Natural killer cell (primary cell): ENCODE measurements at regions not wholly inside any gene's neighbourhood (a gene's known extent, or its start where the extent isn't known, plus 50 kb on each side); places are given as distances from the start of the nearest gene placed in this dataset.

Source experiments
- ATAC-seq, 3 donors: fragments of 150-1000 bp in 2 of 3; fragments of 200-7000 bp in 1 of 3; cut with Tn5 transposase; 1 replicate in 1 of 3; 2 replicates in 2 of 3; pipeline ENCODE4 v1.10.0; 2021; ENCODE audit warnings: mild to moderate bottlenecking in 2 of 3, moderate library complexity in 2 of 3
- DNase-seq, 2 donors: peaks; one replicate each; pipeline versions ENCODE4 v3.0.0 to v3.0.0-alpha.2; 2013 to 2021; ENCODE audit warnings: mixed read lengths in 1 of 2
- H3K27ac ChIP-seq: one replicate; pipeline ENCODE4 v1.5.1; 2013; ENCODE audit warnings: mild to moderate bottlenecking, low read length
- H3K27me3 ChIP-seq: one replicate; pipeline ENCODE4 v1.6.1; 2013; ENCODE audit warnings: low read length; ENCODE audit not compliant: control insufficient read depth, insufficient read depth
- H3K36me3 ChIP-seq: one replicate; pipeline ENCODE4 v1.6.1; 2013; ENCODE audit warnings: low read length; ENCODE audit not compliant: control insufficient read depth, insufficient read depth
- H3K4me1 ChIP-seq: one replicate; pipeline ENCODE4 v1.6.1; 2013; ENCODE audit warnings: low read length; ENCODE audit not compliant: control insufficient read depth, insufficient read depth
- H3K4me3 ChIP-seq: one replicate; pipeline ENCODE4 v1.5.1; 2013; ENCODE audit warnings: low read length
- H3K9me3 ChIP-seq: one replicate; pipeline ENCODE4 v1.6.1; 2013; ENCODE audit warnings: low read length; ENCODE audit not compliant: control insufficient read depth, insufficient read depth
- H3K27ac Mint-ChIP-seq, 2 donors: one replicate each; pipeline ENCODE4 v1.8.0; 2022; ENCODE audit warnings: mild to moderate bottlenecking in 2 of 2, mixed read lengths in 2 of 2, moderate library complexity in 1 of 2
- H3K27me3 Mint-ChIP-seq, 2 donors: one replicate each; pipeline ENCODE4 v1.8.0; 2022; ENCODE audit warnings: low read depth in 2 of 2, mixed read lengths in 2 of 2
- H3K36me3 Mint-ChIP-seq: one replicate; pipeline ENCODE4 v1.8.0; 2022; ENCODE audit warnings: mixed read lengths
- H3K4me1 Mint-ChIP-seq, 2 donors: one replicate each; pipeline ENCODE4 v1.8.0; 2022; ENCODE audit warnings: mixed read lengths in 2 of 2
- H3K4me3 Mint-ChIP-seq: one replicate; pipeline ENCODE4 v1.8.0; 2022; ENCODE audit warnings: mild to moderate bottlenecking, moderate library complexity, mixed read lengths
- H3K9me3 Mint-ChIP-seq, 2 donors: one replicate each; pipeline ENCODE4 v1.8.0; 2022; ENCODE audit warnings: mixed read lengths in 2 of 2
- CTCF ChIP-seq: fragments of 200-600 bp; IDR thresholded peaks from one replicate; pipeline ENCODE4 v1.8.0; 2022; ENCODE audit warnings: antibody characterized with exemption
- WGBS: methylation state at CpG from one replicate; pipeline ENCODE4 v1.1.7; 2013; ENCODE audit warnings: missing lambda C conversion rate; ENCODE audit not compliant: insufficient coverage; 5-methylcytosine and 5-hydroxymethylcytosine counted together
- intact Hi-C: fragments of 100-400 bp; cut with micrococcal nuclease; formaldehyde crosslinking; loops from one replicate; pipeline ENCODE4 v1.14.2; 2022

- H3K36me3 Mint-ChIP-seq: no peaks in the 10 kb centered on the region
- no peak overlapping the region for H3K27ac Mint-ChIP-seq
- no peak overlapping the region for H3K27ac ChIP-seq
- TF ChIP-seq CTCF: no peak
- no peaks in the 10 kb centered on the region for H3K36me3 ChIP-seq
- H3K4me1 Mint-ChIP-seq: no peaks in the 10 kb centered on the region
- no peaks in the 10 kb centered on the region for H3K27me3 ChIP-seq
- H3K4me3 Mint-ChIP-seq: no peak overlapping the region
- peaks cover 0 to 2% of the 10 kb centered on the region in 2 donors for H3K9me3 Mint-ChIP-seq
- no peaks in the 10 kb centered on the region for H3K4me1 ChIP-seq
- H3K27me3 Mint-ChIP-seq: no peaks in the 10 kb centered on the region
- ATAC-seq (no peak), DNase-seq (no peak)
- no peaks in the 10 kb centered on the region for H3K9me3 ChIP-seq
- 83% methylated on average over 1 of the region's 1 CpG for WGBS
- intact Hi-C loops: no loop called here
- no peak overlapping the region for H3K4me3 ChIP-seq
These were observed 489.9 kb upstream of the RPS6KA3 start for GRCh38 chrX:20756585-20756984.

- no peak for TF ChIP-seq CTCF
- Mint-ChIP-seq H3K36me3 (no peaks in the 10 kb centered on the region), H3K9me3 (peaks cover 0 to 2% of the 10 kb centered on the region in 2 donors), H3K27me3 (no peaks in the 10 kb centered on the region), H3K4me1 (no peaks in the 10 kb centered on the region), H3K27ac (no peak overlapping the region), H3K4me3 (no peak overlapping the region)
- Histone ChIP-seq H3K4me1 (no peaks in the 10 kb centered on the region), H3K36me3 (no peaks in the 10 kb centered on the region), H3K27ac (no peak overlapping the region), H3K9me3 (no peaks in the 10 kb centered on the region), H3K27me3 (no peaks in the 10 kb centered on the region), H3K4me3 (no peak overlapping the region)
- intact Hi-C loops: no loop called here
- WGBS: 60% methylated on average over 1 of the region's 3 CpGs
- no peak for DNase-seq
- ATAC-seq: no peak
These were observed 486.4 kb upstream of the RPS6KA3 start for GRCh38 chrX:20753076-20753475.

- Histone ChIP-seq H3K4me3 (no peak overlapping the region), H3K4me1 (no peaks in the 10 kb centered on the region), H3K27ac (no peak overlapping the region), H3K36me3 (no peaks in the 10 kb centered on the region), H3K27me3 (no peaks in the 10 kb centered on the region), H3K9me3 (no peaks in the 10 kb centered on the region)
- ATAC-seq: no peak
- Mint-ChIP-seq H3K9me3 (no peaks in the 10 kb centered on the region), H3K27me3 (no peaks in the 10 kb centered on the region), H3K4me1 (no peaks in the 10 kb centered on the region), H3K4me3 (no peak overlapping the region), H3K27ac (no peak overlapping the region), H3K36me3 (no peaks in the 10 kb centered on the region)
- no CpG with 5 or more reads among the region's 1 CpG for WGBS
- intact Hi-C loops: no loop called here
- TF ChIP-seq CTCF: no peak
- DNase-seq: no peak
These were observed 480.0 kb upstream of the RPS6KA3 start for GRCh38 chrX:20746690-20747089.

GRCh38 chrX:20743046-20743445 lies 476.3 kb upstream of the RPS6KA3 start:
- Histone ChIP-seq H3K4me1 (no peaks in the 10 kb centered on the region), H3K36me3 (no peaks in the 10 kb centered on the region), H3K27me3 (no peaks in the 10 kb centered on the region), H3K9me3 (no peaks in the 10 kb centered on the region), H3K27ac (no peak overlapping the region), H3K4me3 (no peak overlapping the region)
- DNase-seq: no peak
- ATAC-seq: no peak
- no peak overlapping the region for H3K27ac Mint-ChIP-seq
- 67% methylated on average over 1 of the region's 2 CpGs for WGBS
- no peak for TF ChIP-seq CTCF
- H3K4me3 Mint-ChIP-seq: no peak overlapping the region
- H3K27me3 Mint-ChIP-seq: no peaks in the 10 kb centered on the region
- no peaks in the 10 kb centered on the region for H3K36me3 Mint-ChIP-seq
- H3K4me1 Mint-ChIP-seq: no peaks in the 10 kb centered on the region
- intact Hi-C loops: no loop called here
- H3K9me3 Mint-ChIP-seq: peaks cover 0 to 6% of the 10 kb centered on the region in 2 donors
